GM21423 (cell line): ENCODE measurements at regions not wholly inside any gene's neighbourhood (a gene's known extent, or its start where the extent isn't known, plus 50 kb on each side); places are given as distances from the start of the nearest gene placed in this dataset.

Experiments used
- ATAC-seq: cut with Tn5 transposase; IDR thresholded peaks from one replicate; pipeline ENCODE4 v1.9.1; 2021; ENCODE audit warnings: mild to moderate bottlenecking, moderate library complexity; ENCODE audit not compliant: unreplicated experiment

DNA sequence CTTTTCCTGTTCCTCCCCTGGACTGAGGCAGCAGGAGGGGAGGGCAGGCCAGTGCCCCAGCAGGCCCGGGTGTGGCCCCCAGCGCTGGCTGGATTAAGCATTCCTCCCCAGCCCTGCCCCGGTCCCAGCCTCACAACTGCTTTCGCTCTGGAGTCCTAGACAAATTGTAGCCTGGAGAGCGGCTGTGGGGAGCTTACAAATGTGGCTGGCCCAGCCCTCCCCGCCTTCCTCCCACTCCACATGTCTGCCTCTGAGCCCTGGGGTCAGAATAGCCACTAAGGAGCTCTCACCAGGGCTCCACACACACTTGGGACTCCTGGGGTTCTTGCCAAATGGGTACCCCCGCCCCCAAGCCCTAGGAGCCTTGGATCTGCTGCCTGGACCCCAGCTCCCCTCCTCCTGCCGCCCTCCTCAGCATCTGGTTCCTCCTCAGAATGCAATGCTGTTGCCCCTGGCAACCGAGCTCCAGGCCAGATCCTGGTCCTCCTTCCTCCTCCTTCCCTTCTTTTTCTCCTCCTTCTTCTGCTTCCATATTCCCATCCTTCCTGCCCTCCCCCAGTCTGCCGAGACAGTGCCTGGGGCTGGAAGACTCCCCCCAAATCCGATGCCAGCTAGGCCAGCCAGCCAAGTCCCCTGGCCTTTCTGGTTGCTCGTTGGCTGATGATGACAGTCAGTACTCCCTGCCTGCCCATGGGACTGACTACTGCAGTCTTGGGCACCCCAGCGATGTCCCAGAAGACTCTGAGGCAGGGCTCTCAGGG is 91.1 kb downstream of the LINGO1 start:
- no peak for ATAC-seq

- ATAC-seq = no peak
Observed at GRCh38 chr15:77540312-77541060, 92.2 kb downstream of the LINGO1 start.

GRCh38 chr15:77538793-77539497 is 93.8 kb downstream of the LINGO1 start:
- ATAC-seq = no peak

DNA sequence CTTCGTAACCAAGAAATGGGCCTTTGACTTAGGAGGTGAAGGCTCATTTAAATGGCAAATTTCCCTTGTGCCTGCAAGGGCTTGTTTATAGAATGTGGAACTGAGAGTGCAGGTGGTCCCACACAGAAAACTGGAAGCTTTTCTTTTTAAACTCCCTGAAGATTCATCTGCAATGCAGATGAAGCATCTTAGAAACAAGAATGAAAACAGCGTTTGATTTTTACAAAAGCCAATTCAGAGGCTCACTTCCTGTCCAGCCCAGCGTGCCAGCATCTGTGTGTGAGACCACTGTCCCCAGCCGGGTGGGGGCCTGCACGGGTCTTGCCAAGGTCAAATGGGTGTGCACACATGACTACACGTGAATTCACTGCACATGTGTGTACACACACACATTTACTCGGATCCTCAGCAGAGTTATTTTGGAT is 94.7 kb downstream of the LINGO1 start:
- ATAC-seq = peak; percentile 73

GRCh38 chr15:77537006-77537405 is 95.7 kb downstream of the LINGO1 start:
- ATAC-seq = no peak

DNA sequence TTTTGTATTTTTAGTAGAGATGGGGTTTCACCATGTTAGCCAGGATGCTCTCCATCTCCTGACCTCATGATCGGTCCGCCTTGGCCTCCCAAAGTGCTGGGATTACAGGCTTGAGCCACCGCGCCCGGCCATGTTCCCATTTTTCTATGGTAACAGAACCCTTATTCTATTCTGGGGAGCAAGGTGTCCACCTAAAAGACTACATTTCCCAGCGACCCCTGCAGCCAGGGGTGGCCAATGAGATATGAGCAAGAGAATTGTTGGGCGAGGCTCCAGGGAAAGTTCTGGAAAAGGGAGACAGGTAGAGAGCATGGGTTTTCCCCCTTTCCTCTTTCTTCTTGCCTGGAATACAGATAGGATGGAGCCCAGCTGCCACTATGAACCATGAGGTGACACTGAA is 96.9 kb downstream of the LINGO1 start:
- no peak for ATAC-seq
